Osteocyte (in vitro differentiated cells): ENCODE measurements at regions not wholly inside any gene's neighbourhood (a gene's known extent, or its start where the extent isn't known, plus 50 kb on each side); places are given as distances from the start of the nearest gene placed in this dataset.

ENCODE experiments used
- DNase-seq: peaks from one replicate; pipeline ENCODE4 v3.0.0; 2021; ENCODE audit warnings: mixed read lengths; ENCODE audit not compliant: unreplicated experiment; ENCODE audit errors: extremely low spot score
- H3K27ac Mint-ChIP-seq: one replicate; pipeline ENCODE4 v1.8.0; 2021; ENCODE audit warnings: mild to moderate bottlenecking, mixed read lengths; ENCODE audit not compliant: unreplicated experiment
- H3K27me3 Mint-ChIP-seq: one replicate; pipeline ENCODE4 v1.8.0; 2021; ENCODE audit warnings: mixed read lengths; ENCODE audit not compliant: unreplicated experiment
- H3K36me3 Mint-ChIP-seq: one replicate; pipeline ENCODE4 v1.8.0; 2021; ENCODE audit warnings: mixed read lengths; ENCODE audit not compliant: unreplicated experiment
- H3K4me1 Mint-ChIP-seq: one replicate; pipeline ENCODE4 v1.8.0; 2021; ENCODE audit warnings: mixed read lengths; ENCODE audit not compliant: unreplicated experiment
- H3K4me3 Mint-ChIP-seq: one replicate; pipeline ENCODE4 v1.8.0; 2021; ENCODE audit warnings: mild to moderate bottlenecking, moderate library complexity, mixed read lengths; ENCODE audit not compliant: unreplicated experiment
- H3K9me3 Mint-ChIP-seq: one replicate; pipeline ENCODE4 v1.8.0; 2021; ENCODE audit warnings: mixed read lengths; ENCODE audit not compliant: unreplicated experiment
- CTCF ChIP-seq: fragments of 200-600 bp; sonication (generic); IDR thresholded peaks from 2 replicates; pipeline ENCODE4 v1.5.0; 2021; ENCODE audit warnings: antibody characterized with exemption, mild to moderate bottlenecking, moderate library complexity

GRCh38 chr19:8922591-8922990 is 87.6 kb downstream of the MUC16 start:
- no peak for DNase-seq
- Mint-ChIP-seq H3K4me1 (no peaks in the 10 kb centered on the region), H3K27me3 (no peaks in the 10 kb centered on the region), H3K27ac (no peak overlapping the region), H3K4me3 (no peak overlapping the region), H3K9me3 (peaks cover 15% of the 10 kb centered on the region), H3K36me3 (no peaks in the 10 kb centered on the region)
- no peak for TF ChIP-seq CTCF

GRCh38 chr19:8924283-8924682 is 85.9 kb downstream of the MUC16 start:
- no peak for DNase-seq
- no peaks in the 10 kb centered on the region for H3K27me3 Mint-ChIP-seq
- H3K36me3 Mint-ChIP-seq: no peaks in the 10 kb centered on the region
- no peak for TF ChIP-seq CTCF
- H3K27ac Mint-ChIP-seq: no peak overlapping the region
- no peaks in the 10 kb centered on the region for H3K4me1 Mint-ChIP-seq
- H3K4me3 Mint-ChIP-seq: no peak overlapping the region
- H3K9me3 Mint-ChIP-seq: peaks cover 26% of the 10 kb centered on the region

- no peak for DNase-seq
- H3K27ac Mint-ChIP-seq: no peak overlapping the region
- no peaks in the 10 kb centered on the region for H3K36me3 Mint-ChIP-seq
- H3K4me1 Mint-ChIP-seq: no peaks in the 10 kb centered on the region
- no peak for TF ChIP-seq CTCF
- H3K27me3 Mint-ChIP-seq: no peaks in the 10 kb centered on the region
- peaks cover 29% of the 10 kb centered on the region for H3K9me3 Mint-ChIP-seq
- no peak overlapping the region for H3K4me3 Mint-ChIP-seq
These were observed 83.9 kb downstream of the MUC16 start for GRCh38 chr19:8926341-8926740.

- peaks cover 58% of the 10 kb centered on the region for H3K9me3 Mint-ChIP-seq
- TF ChIP-seq CTCF: no peak
- no peak for DNase-seq
- H3K27ac Mint-ChIP-seq: no peak overlapping the region
- H3K36me3 Mint-ChIP-seq: no peaks in the 10 kb centered on the region
- H3K27me3 Mint-ChIP-seq: no peaks in the 10 kb centered on the region
- no peak overlapping the region for H3K4me3 Mint-ChIP-seq
- H3K4me1 Mint-ChIP-seq: no peaks in the 10 kb centered on the region
These were observed 74.7 kb downstream of the MUC16 start for GRCh38 chr19:8935460-8935859.

GRCh38 chr19:8938576-8938975 is 71.6 kb downstream of the MUC16 start:
- no peak for DNase-seq
- TF ChIP-seq CTCF: no peak
- Mint-ChIP-seq H3K4me1 (no peaks in the 10 kb centered on the region), H3K9me3 (peaks cover 59% of the 10 kb centered on the region), H3K4me3 (no peak overlapping the region), H3K27me3 (no peaks in the 10 kb centered on the region), H3K36me3 (no peaks in the 10 kb centered on the region), H3K27ac (no peak overlapping the region)
